SK-N-SH (cell line): ENCODE measurements at regions not wholly inside any gene's neighbourhood (a gene's known extent, or its start where the extent isn't known, plus 50 kb on each side); places are given as distances from the start of the nearest gene placed in this dataset.

Experiments used
- GABPA ChIP-seq: IDR thresholded peaks from 2 replicates; pipeline ENCODE4 v1.4.0; 2012; ENCODE audit warnings: low read depth, mild to moderate bottlenecking
- POLR2AphosphoS5 ChIP-seq: IDR thresholded peaks from 2 replicates; pipeline ENCODE4 v1.6.1; 2012; ENCODE audit warnings: low read depth, low read length
- RAD21 ChIP-seq: IDR thresholded peaks from 2 replicates; pipeline ENCODE4 v1.6.1; 2012; ENCODE audit warnings: mild to moderate bottlenecking, low read length
- RXRA ChIP-seq: IDR thresholded peaks from 2 replicates; pipeline ENCODE4 v1.4.0; 2012; ENCODE audit warnings: low read depth, mild to moderate bottlenecking, borderline replicate concordance
- TF ChIP-seq, protein P1 (sequence below): fragments of 200-600 bp; sonication (generic); IDR thresholded peaks from 2 replicates; pipeline ENCODE4 v1.6.1; 2017; ENCODE audit warnings: antibody characterized with exemption, mild to moderate bottlenecking, moderate library complexity

DNA sequence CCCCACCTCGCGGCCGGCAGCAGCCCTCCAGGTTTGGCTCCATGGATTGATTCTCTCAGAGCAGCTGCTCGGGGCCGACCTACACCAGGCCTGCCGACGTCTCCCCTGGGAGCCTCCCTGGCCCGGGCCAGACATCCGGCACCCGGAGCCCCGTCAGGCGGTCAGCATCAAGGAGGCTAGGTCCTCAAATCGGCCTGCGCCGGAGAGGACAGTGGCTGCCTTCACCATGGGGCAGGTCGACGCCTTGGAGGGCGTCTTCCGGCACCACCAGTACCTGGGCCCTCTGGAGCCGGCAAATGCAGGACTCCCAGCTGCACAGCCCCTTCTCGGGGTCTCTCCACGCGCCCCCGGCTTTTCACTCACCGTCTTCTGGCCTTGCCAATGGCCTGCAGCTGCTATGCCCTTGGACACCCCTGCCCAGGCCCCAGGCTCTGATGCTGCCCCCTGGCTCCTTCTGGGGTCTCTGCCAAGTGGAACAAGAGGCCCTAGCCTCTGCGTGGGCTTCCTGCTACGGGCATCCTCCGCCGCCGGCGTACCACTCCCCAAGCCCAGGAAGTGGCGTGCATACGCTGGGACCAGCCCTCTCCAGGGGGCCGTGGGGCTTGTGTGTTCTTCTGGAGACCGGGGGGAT, 341.8 kb downstream of the MAGEB5 start:
- TF ChIP-seq, protein P1, sequence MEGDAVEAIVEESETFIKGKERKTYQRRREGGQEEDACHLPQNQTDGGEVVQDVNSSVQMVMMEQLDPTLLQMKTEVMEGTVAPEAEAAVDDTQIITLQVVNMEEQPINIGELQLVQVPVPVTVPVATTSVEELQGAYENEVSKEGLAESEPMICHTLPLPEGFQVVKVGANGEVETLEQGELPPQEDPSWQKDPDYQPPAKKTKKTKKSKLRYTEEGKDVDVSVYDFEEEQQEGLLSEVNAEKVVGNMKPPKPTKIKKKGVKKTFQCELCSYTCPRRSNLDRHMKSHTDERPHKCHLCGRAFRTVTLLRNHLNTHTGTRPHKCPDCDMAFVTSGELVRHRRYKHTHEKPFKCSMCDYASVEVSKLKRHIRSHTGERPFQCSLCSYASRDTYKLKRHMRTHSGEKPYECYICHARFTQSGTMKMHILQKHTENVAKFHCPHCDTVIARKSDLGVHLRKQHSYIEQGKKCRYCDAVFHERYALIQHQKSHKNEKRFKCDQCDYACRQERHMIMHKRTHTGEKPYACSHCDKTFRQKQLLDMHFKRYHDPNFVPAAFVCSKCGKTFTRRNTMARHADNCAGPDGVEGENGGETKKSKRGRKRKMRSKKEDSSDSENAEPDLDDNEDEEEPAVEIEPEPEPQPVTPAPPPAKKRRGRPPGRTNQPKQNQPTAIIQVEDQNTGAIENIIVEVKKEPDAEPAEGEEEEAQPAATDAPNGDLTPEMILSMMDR: no peak
- TF ChIP-seq POLR2AphosphoS5: no peak
- no peak for TF ChIP-seq RXRA
- TF ChIP-seq GABPA: no peak
- TF ChIP-seq RAD21: no peak
